Heart left ventricle (tissue), 16 donors: ENCODE measurements at regions not wholly inside any gene's neighbourhood (a gene's known extent, or its start where the extent isn't known, plus 50 kb on each side); places are given as distances from the start of the nearest gene placed in this dataset.
"Not testable (repeated sequence)": the region's sequence is repeated elsewhere in the genome, so short reads cannot be mapped to it uniquely, and the experiment has no call there.

Source experiments
- ATAC-seq, 4 donors: fragments of 200-7000 bp; cut with Tn5 transposase; one replicate each; pipeline ENCODE4 v1.9.1; 2020 to 2022; ENCODE audit warnings: moderate library complexity in 4 of 4, mild to moderate bottlenecking in 3 of 4, moderate number of reproducible peaks in 1 of 4
- DNase-seq, 5 donors: peaks; one replicate each; pipeline ENCODE4 v3.0.0-alpha.2; 2020
- H3K27ac ChIP-seq, 12 donors: fragments of 200-600 bp; sonication (generic) in 4 of 12; one replicate each; pipeline versions ENCODE4 v1.5.0 to v1.8.0; 2016 to 2022; ENCODE audit warnings: mild to moderate bottlenecking in 2 of 12
- H3K27me3 ChIP-seq, 9 donors: fragments of 200-600 bp; sonication (generic) in 2 of 9; one replicate each; pipeline versions ENCODE4 v1.5.1 to v1.8.0; 2016 to 2022; ENCODE audit warnings: mild to moderate bottlenecking in 3 of 9
- H3K36me3 ChIP-seq, 9 donors: fragments of 200-600 bp; sonication (generic) in 2 of 9; one replicate each; pipeline versions ENCODE4 v1.5.0 to v1.8.0; 2018 to 2022; ENCODE audit warnings: mild to moderate bottlenecking in 2 of 9
- H3K4me1 ChIP-seq, 12 donors: fragments of 200-600 bp; sonication (generic) in 4 of 12; one replicate each; pipeline versions ENCODE4 v1.5.0 to v1.8.0; 2016 to 2022; ENCODE audit warnings: mild to moderate bottlenecking in 3 of 12
- H3K4me3 ChIP-seq, 12 donors: fragments of 200-600 bp; sonication (generic) in 4 of 12; one replicate each; pipeline versions ENCODE4 v1.5.0 to v1.8.0; 2017 to 2022; ENCODE audit warnings: mild to moderate bottlenecking in 9 of 12, moderate library complexity in 4 of 12
- H3K9me3 ChIP-seq, 12 donors: fragments of 200-600 bp; sonication (generic) in 4 of 12; one replicate each; pipeline versions ENCODE4 v1.5.0 to v1.8.0; 2016 to 2022; ENCODE audit warnings: mild to moderate bottlenecking in 1 of 12
- POLR2A ChIP-seq, 2 donors: fragments of 450-650 bp; IDR thresholded peaks; one replicate each; pipeline ENCODE4 v1.6.1; 2017; ENCODE audit warnings: antibody characterized with exemption in 2 of 2, mild to moderate bottlenecking in 2 of 2, moderate library complexity in 2 of 2
- WGBS, 4 donors: extraction: QIAGEN DNeasy Blood & Tissue Kit in 2 of 4; methylation state at CpG; one replicate each; pipeline versions ENCODE4 v1.1.5 to v1.1.7; 2013 to 2018; 5-methylcytosine and 5-hydroxymethylcytosine counted together
- intact Hi-C, 10 donors: fragments of 100-400 bp; cut with DNase I; formaldehyde crosslinking; loops; one replicate each; pipeline versions ENCODE4 v1.11.1 to v1.14.2; 2022
- TF ChIP-seq, protein P1 (sequence below), 12 donors: fragments of 200-600 bp; sonication (generic) in 4 of 12; IDR thresholded peaks; one replicate each; pipeline versions ENCODE4 v1.5.0 to v1.8.0; 2018 to 2022; ENCODE audit warnings: antibody characterized with exemption in 12 of 12, mild to moderate bottlenecking in 5 of 12
- donor health status: ischemic (EF 13 %, LVEDD 7.1; RV severe dilation, severe dysfunction).
- donor health status: healthy with polysubstance abuse.
- donor health status: DM: no; HTN: yes; CAD: no.
- donor health status: DM: no; HTN: no; CAD: no.
- donor health status: ischemic (EF 25% LVEDD 6.9; RV normal size, moderate dysfunction).
- donor health status: ischemic (EF 25% LVEDD 5.7; RV mildly dilated, moderate dysfunction).
- donor health status: healthy.
- donor health status: DM: yes; HTN: yes; CAD: no.
- donor health status: ischemic (EF 35%, LVEDD 5.7; RV mildly dilated, moderate dysfunction).
- donor health status: nonischemic (EF 11% LVEDD 7.7; RV severe dilation, severe dysfunction).
- donor health status: DM: yes; HTN: yes; CAD: no.
- donor health status: PGD.
- donor health status: ischemic (EF 29% LVEDD 5.4; RV normal size, mild dysfunction).
- donor health status: nonischemic (EF 23%, LVEDD 6.1; RV moderate dilation, normal function).

DNA sequence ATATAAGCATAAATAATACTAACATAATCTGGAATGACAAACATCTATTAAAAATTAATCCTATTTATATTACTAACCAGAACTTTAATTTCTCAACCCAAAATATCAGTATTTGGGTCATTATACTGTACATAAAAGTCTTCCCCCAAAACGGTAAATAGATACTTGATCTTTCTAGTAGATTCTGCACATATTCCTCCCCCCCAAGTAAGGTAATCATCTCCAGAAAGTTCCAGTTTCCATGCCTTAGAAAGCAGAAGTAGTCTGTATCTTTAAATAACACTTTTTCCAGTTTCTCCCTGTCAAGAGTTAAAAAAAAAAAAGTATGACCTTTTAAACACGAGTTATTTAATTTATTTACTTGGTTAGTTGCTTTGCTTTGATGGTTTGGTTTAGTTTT is 150.7 kb upstream of the MB21D2 start:
- H3K9me3 ChIP-seq = peaks cover 0 to 2% (median 0%) of the 10 kb centered on the region in 12 donors
- H3K4me3 ChIP-seq = no peak overlapping the region
- H3K27ac ChIP-seq = no peak overlapping the region
- DNase-seq = no peak
- TF ChIP-seq, protein P1, sequence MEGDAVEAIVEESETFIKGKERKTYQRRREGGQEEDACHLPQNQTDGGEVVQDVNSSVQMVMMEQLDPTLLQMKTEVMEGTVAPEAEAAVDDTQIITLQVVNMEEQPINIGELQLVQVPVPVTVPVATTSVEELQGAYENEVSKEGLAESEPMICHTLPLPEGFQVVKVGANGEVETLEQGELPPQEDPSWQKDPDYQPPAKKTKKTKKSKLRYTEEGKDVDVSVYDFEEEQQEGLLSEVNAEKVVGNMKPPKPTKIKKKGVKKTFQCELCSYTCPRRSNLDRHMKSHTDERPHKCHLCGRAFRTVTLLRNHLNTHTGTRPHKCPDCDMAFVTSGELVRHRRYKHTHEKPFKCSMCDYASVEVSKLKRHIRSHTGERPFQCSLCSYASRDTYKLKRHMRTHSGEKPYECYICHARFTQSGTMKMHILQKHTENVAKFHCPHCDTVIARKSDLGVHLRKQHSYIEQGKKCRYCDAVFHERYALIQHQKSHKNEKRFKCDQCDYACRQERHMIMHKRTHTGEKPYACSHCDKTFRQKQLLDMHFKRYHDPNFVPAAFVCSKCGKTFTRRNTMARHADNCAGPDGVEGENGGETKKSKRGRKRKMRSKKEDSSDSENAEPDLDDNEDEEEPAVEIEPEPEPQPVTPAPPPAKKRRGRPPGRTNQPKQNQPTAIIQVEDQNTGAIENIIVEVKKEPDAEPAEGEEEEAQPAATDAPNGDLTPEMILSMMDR (IDR thresholded peaks at IDR 0.05) = no peak
- no peak for TF ChIP-seq POLR2A (IDR thresholded peaks at IDR 0.05)
- intact Hi-C loops = loop anchor here in 1 of 10 donors (10.0 kb wide), 1 partner anchor 834 kb away; no protein-coding TSS in a partner anchor
- H3K36me3 ChIP-seq = no peaks in the 10 kb centered on the region
- no peak for ATAC-seq
- H3K4me1 ChIP-seq = no peaks in the 10 kb centered on the region
- H3K27me3 ChIP-seq = no peaks in the 10 kb centered on the region
- 62 to 73% (median 66%) methylated on average over 2 of the region's 2 CpGs for WGBS, 4 donors

DNA sequence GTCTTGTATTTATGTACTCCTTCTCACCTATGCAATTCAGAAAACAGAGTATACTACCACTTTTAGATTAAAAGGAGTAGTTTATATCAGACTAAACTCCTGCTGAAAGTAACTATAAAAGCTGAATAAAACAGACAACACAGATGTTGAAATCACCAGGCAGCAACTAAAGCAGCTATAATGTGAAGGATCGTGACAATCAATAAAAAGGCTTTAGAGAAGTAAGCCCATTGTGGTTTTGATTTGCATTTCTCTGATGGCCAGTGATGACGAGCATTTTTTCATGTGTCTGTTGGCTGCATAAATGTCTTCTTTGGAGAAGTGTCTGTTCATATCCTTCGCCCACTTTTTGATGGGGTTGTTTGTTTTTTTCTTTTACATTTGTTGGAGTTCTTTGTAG is 152.1 kb upstream of the MB21D2 start:
- intact Hi-C loops = loop anchor here in 1 of 10 donors (10.0 kb wide), 1 partner anchor 835 kb away; no protein-coding TSS in a partner anchor
- not testable (repeated sequence) for H3K9me3 ChIP-seq, ATAC-seq, DNase-seq, H3K36me3 ChIP-seq, H3K27ac ChIP-seq, H3K4me3 ChIP-seq, H3K27me3 ChIP-seq, H3K4me1 ChIP-seq
- WGBS, 4 donors = 81 to 88% (median 84%) methylated on average over 3 of the region's 3 CpGs

DNA sequence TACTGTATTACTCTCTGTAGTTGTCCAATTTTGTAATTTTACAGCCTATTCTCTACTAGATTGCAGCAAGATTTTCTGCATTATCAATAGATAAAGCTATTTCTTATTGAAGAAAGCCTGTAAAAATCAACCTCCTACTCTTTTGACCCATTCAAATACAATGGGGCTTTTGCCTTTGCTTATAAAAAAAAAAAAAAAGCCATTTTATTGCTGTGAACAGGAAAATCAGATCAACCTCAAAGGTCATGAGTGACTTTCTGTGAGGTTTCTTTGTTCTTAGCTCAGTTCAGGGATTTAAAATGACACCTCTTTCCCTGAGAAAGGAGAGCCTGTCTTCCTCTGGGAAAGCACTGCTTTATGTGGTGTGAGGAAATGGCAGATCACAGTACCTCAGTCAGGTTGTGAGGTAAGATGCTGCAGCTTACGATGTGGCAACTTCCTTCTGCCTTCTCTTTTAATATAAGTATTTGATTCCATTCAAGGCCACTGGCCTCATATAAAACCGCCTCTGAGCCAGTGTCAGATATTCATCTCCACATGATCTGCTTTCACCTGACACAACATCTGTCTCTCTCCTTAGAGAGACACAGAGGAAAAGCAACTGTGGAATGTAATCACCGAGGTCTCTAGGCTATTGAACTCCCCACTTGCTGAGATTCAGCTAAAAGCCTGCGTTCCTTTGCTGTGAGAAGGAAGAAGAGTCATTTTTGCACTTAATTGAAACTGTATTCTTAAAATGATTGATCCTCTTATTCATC is 161.5 kb upstream of the MB21D2 start:
- Histone ChIP-seq H3K27me3 (no peaks in the 10 kb centered on the region), H3K27ac (no peak overlapping the region), H3K4me1 (no peaks in the 10 kb centered on the region), H3K9me3 (peaks cover 0 to 16% (median 0%) of the 10 kb centered on the region in 12 donors), H3K36me3 (no peaks in the 10 kb centered on the region), H3K4me3 (no peak overlapping the region)
- ATAC-seq (no peak), DNase-seq (no peak)
- intact Hi-C loops = no loop called here
- no peak for TF ChIP-seq POLR2A (IDR thresholded peaks at IDR 0.05)
- TF ChIP-seq, protein P1 (IDR thresholded peaks at IDR 0.05) = no peak
- WGBS, 4 donors = 57 to 64% (median 60%) methylated on average over 4 of the region's 4 CpGs

DNA sequence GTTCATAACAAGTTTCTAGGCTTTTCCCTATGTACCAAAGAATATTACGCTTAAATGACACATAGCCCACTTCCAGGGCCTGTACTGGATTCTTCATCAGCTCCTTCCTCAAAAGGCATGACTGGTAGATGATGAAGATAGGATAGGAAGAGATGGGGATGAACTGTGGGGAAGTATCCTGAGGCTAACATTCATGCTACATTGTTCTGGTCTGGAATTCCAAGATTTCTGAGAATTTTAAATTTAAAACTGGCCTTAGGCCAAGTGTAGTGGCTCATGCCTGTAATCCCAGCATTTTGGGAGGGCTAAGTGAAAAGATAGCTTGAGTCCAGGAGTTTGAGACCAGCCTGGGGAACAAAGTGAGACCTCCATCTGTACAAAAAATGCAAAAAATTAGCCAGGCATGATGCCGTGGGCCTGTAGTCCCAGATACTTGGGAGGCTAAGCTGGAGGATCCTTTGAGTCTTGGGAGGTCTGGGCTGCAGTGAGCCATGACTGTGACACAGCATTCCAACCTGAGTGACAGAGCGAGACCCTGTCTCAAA is 160.1 kb upstream of the PLAAT1 start:
- H3K27me3 ChIP-seq = no peaks in the 10 kb centered on the region
- H3K27ac ChIP-seq = no peak overlapping the region
- no peak for ATAC-seq
- H3K4me3 ChIP-seq = no peak overlapping the region
- intact Hi-C loops = no loop called here
- no peak for DNase-seq
- no peaks in the 10 kb centered on the region for H3K36me3 ChIP-seq
- 64 to 90% (median 89%) methylated on average over 3 of the region's 3 CpGs for WGBS, 4 donors
- TF ChIP-seq, protein P1 (IDR thresholded peaks at IDR 0.05) = no peak
- no peak for TF ChIP-seq POLR2A (IDR thresholded peaks at IDR 0.05)
- H3K9me3 ChIP-seq = peaks cover 0 to 16% (median 0%) of the 10 kb centered on the region in 12 donors
- H3K4me1 ChIP-seq = no peaks in the 10 kb centered on the region
